DND-41 (cell line): ENCODE measurements at regions not wholly inside any gene's neighbourhood (a gene's known extent, or its start where the extent isn't known, plus 50 kb on each side); places are given as distances from the start of the nearest gene placed in this dataset.

Experiments
- ATAC-seq: fragments of 200-7000 bp; cut with Tn5 transposase; 3 replicates; pipeline ENCODE4 v1.9.1; 2021; ENCODE audit warnings: low read depth; ENCODE audit not compliant: insufficient read depth
- DNase-seq: peaks from one replicate; pipeline ENCODE4 v3.0.0-alpha.2; 2020
- H2AFZ ChIP-seq: 2 replicates; pipeline ENCODE4 v1.6.0; 2012; ENCODE audit warnings: low read depth, low read length
- H3K27ac ChIP-seq: 2 replicates; pipeline ENCODE4 v1.5.1; 2012; ENCODE audit warnings: low read length, inconsistent platforms
- H3K27me3 ChIP-seq: fragments of 200-600 bp; sonication (generic); 2 replicates; pipeline ENCODE4 v1.6.0; 2012; ENCODE audit warnings: low read length, mild to moderate bottlenecking, inconsistent platforms; ENCODE audit not compliant: insufficient read depth, poor library complexity
- H3K36me3 ChIP-seq: 2 replicates; pipeline ENCODE4 v1.5.1; 2012; ENCODE audit warnings: low read length, inconsistent platforms; ENCODE audit not compliant: insufficient read depth
- H3K4me1 ChIP-seq: 2 replicates; pipeline ENCODE4 v1.5.1; 2012; ENCODE audit warnings: mild to moderate bottlenecking, low read length; ENCODE audit not compliant: insufficient read depth
- H3K4me2 ChIP-seq: 2 replicates; pipeline ENCODE4 v1.6.0; 2012; ENCODE audit warnings: mild to moderate bottlenecking, moderate library complexity, low read length, inconsistent platforms; ENCODE audit not compliant: insufficient read depth
- H3K4me3 ChIP-seq, 2 experiments: fragments of 200-600 bp in 1 of 2; shearing (Covaris generic) in 1 of 2; 2 replicates each; pipeline ENCODE4 v1.5.1; 2012 to 2016; ENCODE audit warnings: inconsistent platforms in 2 of 2, low read length in 2 of 2, mild to moderate bottlenecking in 2 of 2, low read depth in 1 of 2, moderate library complexity in 1 of 2
- H3K79me2 ChIP-seq: 2 replicates; pipeline ENCODE4 v1.6.0; 2012; ENCODE audit warnings: low read length, inconsistent platforms; ENCODE audit not compliant: insufficient read depth
- H3K9ac ChIP-seq: 2 replicates; pipeline ENCODE4 v1.6.0; 2012; ENCODE audit warnings: low read depth, mild to moderate bottlenecking, inconsistent platforms, low read length, moderate library complexity
- H3K9me3 ChIP-seq: 2 replicates; pipeline ENCODE4 v1.5.1; 2012; ENCODE audit warnings: low read length, moderate library complexity, mild to moderate bottlenecking, inconsistent platforms; ENCODE audit not compliant: insufficient read depth, severe bottlenecking
- H4K20me1 ChIP-seq: 2 replicates; pipeline ENCODE4 v1.6.0; 2012; ENCODE audit warnings: low read length; ENCODE audit not compliant: insufficient read depth
- EZH2 ChIP-seq: IDR thresholded peaks from 3 replicates; pipeline ENCODE4 v1.6.1; 2012; ENCODE audit warnings: borderline replicate concordance, low read depth, mild to moderate bottlenecking, moderate library complexity, low read length, inconsistent platforms; ENCODE audit not compliant: severe bottlenecking
- TF ChIP-seq, protein P1 (sequence below): IDR thresholded peaks from 2 replicates; pipeline ENCODE4 v1.5.1; 2012; ENCODE audit warnings: borderline replicate concordance, low read length, moderate library complexity, mild to moderate bottlenecking; ENCODE audit not compliant: poor library complexity, severe bottlenecking; ENCODE audit errors: extremely low read depth

GRCh38 chr9:7387840-7388239 is 411.7 kb downstream of the DMAC1 start:
- Histone ChIP-seq H3K27ac (no peak overlapping the region), H2AFZ (no peak overlapping the region)

GRCh38 chr9:7382304-7382703 is 417.3 kb downstream of the DMAC1 start:
- H3K27me3 ChIP-seq: no peaks in the 10 kb centered on the region
- H3K27ac ChIP-seq: no peak overlapping the region
- no peak overlapping the region for H3K4me3 ChIP-seq
- H3K9me3 ChIP-seq: no peaks in the 10 kb centered on the region
- H3K79me2 ChIP-seq: no peaks in the 10 kb centered on the region
- H2AFZ ChIP-seq: no peak overlapping the region
- H3K36me3 ChIP-seq: no peaks in the 10 kb centered on the region
- no peaks in the 10 kb centered on the region for H3K4me1 ChIP-seq
- no peak for TF ChIP-seq EZH2
- TF ChIP-seq, protein P1, sequence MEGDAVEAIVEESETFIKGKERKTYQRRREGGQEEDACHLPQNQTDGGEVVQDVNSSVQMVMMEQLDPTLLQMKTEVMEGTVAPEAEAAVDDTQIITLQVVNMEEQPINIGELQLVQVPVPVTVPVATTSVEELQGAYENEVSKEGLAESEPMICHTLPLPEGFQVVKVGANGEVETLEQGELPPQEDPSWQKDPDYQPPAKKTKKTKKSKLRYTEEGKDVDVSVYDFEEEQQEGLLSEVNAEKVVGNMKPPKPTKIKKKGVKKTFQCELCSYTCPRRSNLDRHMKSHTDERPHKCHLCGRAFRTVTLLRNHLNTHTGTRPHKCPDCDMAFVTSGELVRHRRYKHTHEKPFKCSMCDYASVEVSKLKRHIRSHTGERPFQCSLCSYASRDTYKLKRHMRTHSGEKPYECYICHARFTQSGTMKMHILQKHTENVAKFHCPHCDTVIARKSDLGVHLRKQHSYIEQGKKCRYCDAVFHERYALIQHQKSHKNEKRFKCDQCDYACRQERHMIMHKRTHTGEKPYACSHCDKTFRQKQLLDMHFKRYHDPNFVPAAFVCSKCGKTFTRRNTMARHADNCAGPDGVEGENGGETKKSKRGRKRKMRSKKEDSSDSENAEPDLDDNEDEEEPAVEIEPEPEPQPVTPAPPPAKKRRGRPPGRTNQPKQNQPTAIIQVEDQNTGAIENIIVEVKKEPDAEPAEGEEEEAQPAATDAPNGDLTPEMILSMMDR: no peak
- H4K20me1 ChIP-seq: no peaks in the 10 kb centered on the region
- no peak overlapping the region for H3K4me2 ChIP-seq
- DNase-seq (no peak), ATAC-seq (no peak)
- no peak overlapping the region for H3K9ac ChIP-seq

More at GRCh38 chr9:7387840-7388239, 411.7 kb downstream of the DMAC1 start:
- Histone ChIP-seq H3K36me3 (no peaks in the 10 kb centered on the region), H3K4me3 (no peak overlapping the region), H3K4me1 (no peaks in the 10 kb centered on the region), H3K27me3 (no peaks in the 10 kb centered on the region), H3K4me2 (no peak overlapping the region), H3K79me2 (no peaks in the 10 kb centered on the region), H3K9ac (no peak overlapping the region), H4K20me1 (no peaks in the 10 kb centered on the region), H3K9me3 (no peaks in the 10 kb centered on the region)
- TF ChIP-seq, protein P1: no peak
- no peak for TF ChIP-seq EZH2
- ATAC-seq (no peak), DNase-seq (no peak)

- DNase-seq (no peak), ATAC-seq (no peak)
- H3K9me3 ChIP-seq: no peaks in the 10 kb centered on the region
- H3K27ac ChIP-seq: no peak overlapping the region
- no peaks in the 10 kb centered on the region for H3K4me1 ChIP-seq
- H3K4me2 ChIP-seq: no peak overlapping the region
- H3K9ac ChIP-seq: no peak overlapping the region
- no peaks in the 10 kb centered on the region for H3K27me3 ChIP-seq
- no peaks in the 10 kb centered on the region for H3K79me2 ChIP-seq
- no peak overlapping the region for H3K4me3 ChIP-seq
- H4K20me1 ChIP-seq: no peaks in the 10 kb centered on the region
- H3K36me3 ChIP-seq: no peaks in the 10 kb centered on the region
- no peak for TF ChIP-seq EZH2
- TF ChIP-seq, protein P1: no peak
- H2AFZ ChIP-seq: no peak overlapping the region
Measured at GRCh38 chr9:7377489-7377888, 422.1 kb downstream of the DMAC1 start.

- no peak overlapping the region for H3K4me3 ChIP-seq
- no peak overlapping the region for H3K9ac ChIP-seq
- no peaks in the 10 kb centered on the region for H3K9me3 ChIP-seq
- no peak overlapping the region for H3K4me2 ChIP-seq
- no peak overlapping the region for H2AFZ ChIP-seq
- TF ChIP-seq EZH2: no peak
- TF ChIP-seq, protein P1: no peak
- no peaks in the 10 kb centered on the region for H3K36me3 ChIP-seq
- no peaks in the 10 kb centered on the region for H3K79me2 ChIP-seq
- no peak overlapping the region for H3K27ac ChIP-seq
- DNase-seq: no peak
- H4K20me1 ChIP-seq: no peaks in the 10 kb centered on the region
- H3K27me3 ChIP-seq: no peaks in the 10 kb centered on the region
- no peaks in the 10 kb centered on the region for H3K4me1 ChIP-seq
- no peak for ATAC-seq
Measured at GRCh38 chr9:7376833-7377232, 422.7 kb downstream of the DMAC1 start.
